ENCODE measurements at regions not wholly inside any gene's neighbourhood (a gene's known extent, or its start where the extent isn't known, plus 50 kb on each side); places are given as distances from the start of the nearest gene placed in this dataset.
"Not testable (repeated sequence)": the region's sequence is repeated elsewhere in the genome, so short reads cannot be mapped to it uniquely, and the experiment has no call there.

- FAIRE-seq (no peak), DNase-seq (ENCODE audit: insufficient read length, low spot score) (no peak)
Measured at GRCh38 chr18:22499421-22499820, 81.7 kb upstream of the CTAGE1 start.

GRCh38 chr18:22503803-22504202, 86.1 kb upstream of the CTAGE1 start:
- no peak for DNase-seq (ENCODE audit: insufficient read length, low spot score)
- FAIRE-seq: no peak

GRCh38 chr18:22504251-22505030, 86.7 kb upstream of the CTAGE1 start:
- FAIRE-seq (peak; percentile 66), DNase-seq (ENCODE audit: insufficient read length, low spot score) (peak; percentile 38)

- DNase-seq (ENCODE audit: insufficient read length, low spot score) (no peak), FAIRE-seq (no peak)
Measured at GRCh38 chr18:22505141-22505591, 87.5 kb upstream of the CTAGE1 start.

GRCh38 chr18:22507055-22507454, 89.3 kb upstream of the CTAGE1 start:
- no peak for DNase-seq (ENCODE audit: insufficient read length, low spot score)
- FAIRE-seq: no peak

GRCh38 chr18:22509423-22509822, 91.7 kb upstream of the CTAGE1 start:
- no peak for FAIRE-seq

GRCh38 chr18:22510697-22511096, 93.0 kb upstream of the CTAGE1 start:
- DNase-seq (ENCODE audit: insufficient read length, low spot score): no peak
- FAIRE-seq: no peak

More at GRCh38 chr18:22509423-22509822, 91.7 kb upstream of the CTAGE1 start:
- DNase-seq (ENCODE audit: insufficient read length, low spot score): no peak

- FAIRE-seq (no peak), DNase-seq (ENCODE audit: insufficient read length, low spot score) (no peak)
Measured at GRCh38 chr18:22513721-22514481, 96.2 kb upstream of the CTAGE1 start.

- FAIRE-seq: no peak
Measured at GRCh38 chr18:22514655-22515054, 96.9 kb upstream of the CTAGE1 start.

GRCh38 chr18:22515250-22515649, 97.5 kb upstream of the CTAGE1 start:
- DNase-seq (ENCODE audit: insufficient read length, low spot score): no peak
- no peak for FAIRE-seq

More at GRCh38 chr18:22514655-22515054, 96.9 kb upstream of the CTAGE1 start:
- no peak for DNase-seq (ENCODE audit: insufficient read length, low spot score)

- FAIRE-seq (no peak), DNase-seq (ENCODE audit: insufficient read length, low spot score) (no peak)
Measured at GRCh38 chr18:22517356-22517755, 99.6 kb upstream of the CTAGE1 start.

GRCh38 chr18:22521026-22521707, 103.5 kb upstream of the CTAGE1 start:
- DNase-seq (ENCODE audit: insufficient read length, low spot score): no peak
- no peak for FAIRE-seq

- FAIRE-seq (no peak), DNase-seq (ENCODE audit: insufficient read length, low spot score) (no peak)
Measured at GRCh38 chr18:22523481-22523880, 105.8 kb upstream of the CTAGE1 start.

- no peak for DNase-seq (ENCODE audit: insufficient read length, low spot score)
- FAIRE-seq: no peak
Measured at GRCh38 chr18:22524783-22525182, 107.1 kb upstream of the CTAGE1 start.

- no peak for FAIRE-seq
- DNase-seq (ENCODE audit: insufficient read length, low spot score): no peak
Measured at GRCh38 chr18:22525313-22525712, 107.6 kb upstream of the CTAGE1 start.

- DNase-seq (ENCODE audit: insufficient read length, low spot score): no peak
- no peak for FAIRE-seq
Measured at GRCh38 chr18:22525883-22526282, 108.2 kb upstream of the CTAGE1 start.

- DNase-seq (ENCODE audit: insufficient read length, low spot score) (no peak), FAIRE-seq (no peak)
Measured at GRCh38 chr18:22528291-22528690, 110.6 kb upstream of the CTAGE1 start.

- DNase-seq (ENCODE audit: insufficient read length, low spot score); FAIRE-seq: not testable (repeated sequence)
Measured at GRCh38 chr18:22534706-22535105, 117.0 kb upstream of the CTAGE1 start.

GRCh38 chr18:22536558-22536957, 118.8 kb upstream of the CTAGE1 start:
- DNase-seq (ENCODE audit: insufficient read length, low spot score): no peak
- FAIRE-seq: no peak

GRCh38 chr18:22538426-22538825, 120.7 kb upstream of the CTAGE1 start:
- FAIRE-seq (no peak), DNase-seq (ENCODE audit: insufficient read length, low spot score) (no peak)

- no peak for FAIRE-seq
- DNase-seq (ENCODE audit: insufficient read length, low spot score): no peak
Measured at GRCh38 chr18:22539051-22539765, 121.5 kb upstream of the CTAGE1 start.

Data from HTR-8/SVneo (cell line).